Spinal cord (tissue), 9 donors: ENCODE measurements at regions not wholly inside any gene's neighbourhood (a gene's known extent, or its start where the extent isn't known, plus 50 kb on each side); places are given as distances from the start of the nearest gene placed in this dataset.
A peak's percentile ranks its signal among the peaks of the same experiment; 100 is the strongest.
"Not testable (repeated sequence)": the region's sequence is repeated elsewhere in the genome, so short reads cannot be mapped to it uniquely, and the experiment has no call there.

Source experiments
- DNase-seq, 6 donors: peaks; one replicate each; pipeline versions ENCODE4 v3.0.0 to v3.0.0-alpha.2; 2013 to 2015; ENCODE audit warnings: low spot score in 6 of 6, low read depth in 4 of 6
- H3K27ac ChIP-seq: one replicate; pipeline ENCODE4 v1.5.1; 2013; ENCODE audit warnings: low read depth, low read length, control low read depth
- H3K27me3 ChIP-seq: one replicate; pipeline ENCODE4 v1.6.1; 2013; ENCODE audit warnings: low read length; ENCODE audit not compliant: control insufficient read depth, insufficient read depth
- H3K36me3 ChIP-seq: one replicate; pipeline ENCODE4 v1.6.1; 2013; ENCODE audit warnings: low read length; ENCODE audit not compliant: control insufficient read depth, insufficient read depth
- H3K4me1 ChIP-seq: one replicate; pipeline ENCODE4 v1.6.1; 2013; ENCODE audit warnings: low read length; ENCODE audit not compliant: control insufficient read depth, insufficient read depth
- H3K4me3 ChIP-seq: one replicate; pipeline ENCODE4 v1.5.1; 2013; ENCODE audit warnings: low read depth, low read length, control low read depth
- H3K9me3 ChIP-seq: one replicate; pipeline ENCODE4 v1.6.1; 2013; ENCODE audit warnings: low read length; ENCODE audit not compliant: control insufficient read depth, insufficient read depth
- WGBS: methylation state at CpG from one replicate; pipeline ENCODE4 v1.1.5; 2013; ENCODE audit warnings: missing lambda C conversion rate; ENCODE audit not compliant: insufficient coverage; 5-methylcytosine and 5-hydroxymethylcytosine counted together
- donor health status: healthy.

GRCh38 chr17:21513012-21513570, 136.9 kb downstream of the KCNJ12 start:
- Histone ChIP-seq H3K27ac (no peak overlapping the region), H3K4me3 (no peak overlapping the region), H3K27me3 (no peaks in the 10 kb centered on the region), H3K9me3 (no peaks in the 10 kb centered on the region), H3K36me3 (no peaks in the 10 kb centered on the region), H3K4me1 (peaks cover 16% of the 10 kb centered on the region)
- DNase-seq: peak; percentile 35 to 92 (median 66)
- WGBS: 1% methylated on average over 12 of the region's 24 CpGs

- WGBS: no CpG with 5 or more reads among the region's 1 CpG
Measured at GRCh38 chr17:21514567-21514966, 138.4 kb downstream of the KCNJ12 start.

GRCh38 chr17:21517538-21518293, 141.6 kb downstream of the KCNJ12 start:
- 59% methylated on average over 7 of the region's 9 CpGs for WGBS
- no peak for DNase-seq

More at GRCh38 chr17:21514567-21514966, 138.4 kb downstream of the KCNJ12 start:
- not testable (repeated sequence) for H3K27ac ChIP-seq, H3K27me3 ChIP-seq, H3K9me3 ChIP-seq, H3K36me3 ChIP-seq, H3K4me3 ChIP-seq
- DNase-seq: peak in 1 of 6 donors; percentile 17
- peaks cover 16% of the 10 kb centered on the region for H3K4me1 ChIP-seq

GRCh38 chr17:21522755-21523336, 146.7 kb downstream of the KCNJ12 start:
- Histone ChIP-seq H3K4me1 (no peaks in the 10 kb centered on the region), H3K4me3 (no peak overlapping the region), H3K36me3 (no peaks in the 10 kb centered on the region), H3K27ac (no peak overlapping the region), H3K27me3 (no peaks in the 10 kb centered on the region), H3K9me3 (no peaks in the 10 kb centered on the region)
- 97% methylated on average over 6 of the region's 8 CpGs for WGBS
- DNase-seq: no peak

More at GRCh38 chr17:21517538-21518293, 141.6 kb downstream of the KCNJ12 start:
- H3K27ac ChIP-seq: no peak overlapping the region
- H3K4me1 ChIP-seq: peaks cover 3% of the 10 kb centered on the region
- H3K36me3 ChIP-seq: no peaks in the 10 kb centered on the region
- no peak overlapping the region for H3K4me3 ChIP-seq
- H3K27me3 ChIP-seq: no peaks in the 10 kb centered on the region
- H3K9me3 ChIP-seq: no peaks in the 10 kb centered on the region

- H3K4me1 ChIP-seq: no peaks in the 10 kb centered on the region
- no peaks in the 10 kb centered on the region for H3K36me3 ChIP-seq
- H3K27me3 ChIP-seq: no peaks in the 10 kb centered on the region
- 53% methylated on average over 3 of the region's 7 CpGs for WGBS
- H3K9me3 ChIP-seq: no peaks in the 10 kb centered on the region
- peak in 1 of 6 donors; percentile 18 for DNase-seq
- no peak overlapping the region for H3K4me3 ChIP-seq
- H3K27ac ChIP-seq: no peak overlapping the region
Measured at GRCh38 chr17:21523497-21524210, 147.5 kb downstream of the KCNJ12 start.

GRCh38 chr17:21524211-21524591, 148.0 kb downstream of the KCNJ12 start:
- H3K27ac ChIP-seq: no peak overlapping the region
- no peaks in the 10 kb centered on the region for H3K4me1 ChIP-seq
- no peaks in the 10 kb centered on the region for H3K9me3 ChIP-seq
- WGBS: 75% methylated on average over 8 of the region's 12 CpGs
- no peak for DNase-seq
- no peak overlapping the region for H3K4me3 ChIP-seq
- no peaks in the 10 kb centered on the region for H3K27me3 ChIP-seq
- H3K36me3 ChIP-seq: no peaks in the 10 kb centered on the region

- WGBS: 97% methylated on average over 3 of the region's 8 CpGs
- no peak for DNase-seq
- no peaks in the 10 kb centered on the region for H3K9me3 ChIP-seq
- no peaks in the 10 kb centered on the region for H3K27me3 ChIP-seq
- H3K4me3 ChIP-seq: no peak overlapping the region
- no peak overlapping the region for H3K27ac ChIP-seq
- H3K4me1 ChIP-seq: no peaks in the 10 kb centered on the region
- H3K36me3 ChIP-seq: no peaks in the 10 kb centered on the region
Measured at GRCh38 chr17:21525464-21526130, 149.4 kb downstream of the KCNJ12 start.

- no peak overlapping the region for H3K27ac ChIP-seq
- WGBS: 90% methylated on average over 5 of the region's 9 CpGs
- H3K36me3 ChIP-seq: peaks cover 9% of the 10 kb centered on the region
- no peaks in the 10 kb centered on the region for H3K27me3 ChIP-seq
- H3K4me1 ChIP-seq: no peaks in the 10 kb centered on the region
- no peak for DNase-seq
- no peaks in the 10 kb centered on the region for H3K9me3 ChIP-seq
- H3K4me3 ChIP-seq: no peak overlapping the region
Measured at GRCh38 chr17:21528031-21528695, 152.0 kb downstream of the KCNJ12 start.

- Histone ChIP-seq H3K9me3 (no peaks in the 10 kb centered on the region), H3K27ac (no peak overlapping the region), H3K36me3 (peaks cover 30% of the 10 kb centered on the region), H3K4me1 (no peaks in the 10 kb centered on the region), H3K27me3 (no peaks in the 10 kb centered on the region), H3K4me3 (no peak overlapping the region)
- no peak for DNase-seq
- 82% methylated on average over 5 of the region's 5 CpGs for WGBS
Measured at GRCh38 chr17:21530311-21530710, 154.2 kb downstream of the KCNJ12 start.
